ENCODE measurements at regions not wholly inside any gene's neighbourhood (a gene's known extent, or its start where the extent isn't known, plus 50 kb on each side); places are given as distances from the start of the nearest gene placed in this dataset.
"Not testable (repeated sequence)": the region's sequence is repeated elsewhere in the genome, so short reads cannot be mapped to it uniquely, and the experiment has no call there.

DNA sequence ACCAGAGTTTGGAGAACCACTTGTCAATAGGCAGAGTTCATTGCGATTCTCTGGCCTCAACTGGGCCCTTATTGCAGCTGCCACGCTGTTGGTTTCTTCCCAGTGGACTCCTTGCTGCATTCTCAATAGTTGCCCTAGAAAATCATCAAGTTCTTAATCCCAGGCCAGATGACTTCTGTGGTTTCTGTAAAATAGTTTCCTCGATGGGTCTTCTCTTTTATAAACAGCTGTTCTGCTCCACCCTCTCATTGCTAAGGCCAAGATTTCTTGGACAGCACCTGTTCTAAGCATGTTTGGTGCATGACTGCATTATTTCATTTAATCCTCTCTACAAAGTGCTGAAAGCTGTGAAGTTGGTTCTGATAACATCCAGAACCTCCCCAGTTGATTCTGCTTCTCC lies 131.0 kb downstream of the BCL2L11 start:
- DNase-seq (ENCODE audit: low read depth): no peak

GRCh38 chr2:111252436-111252835 lies 131.7 kb downstream of the BCL2L11 start:
- DNase-seq (ENCODE audit: low read depth): no peak

GRCh38 chr2:111254916-111255315 lies 134.2 kb downstream of the BCL2L11 start:
- DNase-seq (ENCODE audit: low read depth): not testable (repeated sequence)

GRCh38 chr2:111256628-111257027 lies 135.9 kb downstream of the BCL2L11 start:
- DNase-seq (ENCODE audit: low read depth): not testable (repeated sequence)

GRCh38 chr2:111257607-111258006 lies 136.9 kb downstream of the BCL2L11 start:
- DNase-seq (ENCODE audit: low read depth): not testable (repeated sequence)

- DNase-seq (ENCODE audit: low read depth): not testable (repeated sequence)
Measured at GRCh38 chr2:111258318-111258717, 137.6 kb downstream of the BCL2L11 start.

GRCh38 chr2:111262627-111263379 lies 142.1 kb downstream of the BCL2L11 start:
- not testable (repeated sequence) for DNase-seq (ENCODE audit: low read depth)

GRCh38 chr2:111263380-111264017 lies 142.8 kb downstream of the BCL2L11 start:
- not testable (repeated sequence) for DNase-seq (ENCODE audit: low read depth)

DNA sequence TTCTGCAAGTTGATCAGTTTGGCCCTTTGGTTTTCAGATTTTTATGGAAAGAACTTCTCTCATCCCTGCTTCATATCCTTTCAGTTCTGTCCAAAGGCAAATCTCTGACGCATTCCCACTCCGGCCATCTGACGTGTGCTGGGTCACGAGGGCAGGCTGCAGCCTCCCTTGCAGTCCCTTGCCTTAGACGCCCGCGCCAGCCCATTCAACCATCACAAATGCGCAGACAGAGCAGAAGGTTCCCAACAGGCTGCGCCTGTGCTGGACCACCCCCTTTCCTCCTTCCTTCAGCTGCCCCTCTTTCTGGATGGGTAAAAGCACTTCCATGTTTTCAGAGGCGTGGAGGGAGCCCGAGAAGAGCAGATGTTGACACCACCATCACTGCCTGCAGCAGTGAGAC lies 144.2 kb downstream of the BCL2L11 start:
- DNase-seq (ENCODE audit: low read depth): not testable (repeated sequence)

DNA sequence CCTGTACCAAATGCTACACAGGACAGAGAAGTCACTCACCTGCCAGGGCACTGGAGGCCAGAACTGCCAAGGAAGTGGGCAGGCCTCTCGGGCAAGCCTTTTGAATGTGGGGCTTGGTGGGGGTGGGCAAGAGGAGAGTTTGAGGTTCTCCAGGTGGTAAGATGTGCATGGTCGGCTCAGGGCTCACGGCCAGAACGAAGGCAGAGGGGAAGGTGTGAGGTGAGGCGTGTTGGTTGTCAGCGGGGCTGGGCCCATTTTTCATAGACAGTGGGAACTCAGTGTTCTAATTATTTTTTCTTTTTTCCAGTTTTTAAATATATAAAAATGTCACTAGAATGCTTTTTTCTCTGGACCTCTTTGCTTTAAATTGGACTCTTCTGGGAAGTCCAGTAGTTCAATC lies 145.8 kb downstream of the BCL2L11 start:
- DNase-seq (ENCODE audit: low read depth): not testable (repeated sequence)

- DNase-seq (ENCODE audit: low read depth): not testable (repeated sequence)
Measured at GRCh38 chr2:111267038-111267437, 146.3 kb downstream of the BCL2L11 start.

- DNase-seq (ENCODE audit: low read depth): not testable (repeated sequence)
Measured at GRCh38 chr2:111269761-111270323, 149.1 kb downstream of the BCL2L11 start.

- DNase-seq (ENCODE audit: low read depth): not testable (repeated sequence)
Measured at GRCh38 chr2:111270569-111270968, 149.9 kb downstream of the BCL2L11 start.

DNA sequence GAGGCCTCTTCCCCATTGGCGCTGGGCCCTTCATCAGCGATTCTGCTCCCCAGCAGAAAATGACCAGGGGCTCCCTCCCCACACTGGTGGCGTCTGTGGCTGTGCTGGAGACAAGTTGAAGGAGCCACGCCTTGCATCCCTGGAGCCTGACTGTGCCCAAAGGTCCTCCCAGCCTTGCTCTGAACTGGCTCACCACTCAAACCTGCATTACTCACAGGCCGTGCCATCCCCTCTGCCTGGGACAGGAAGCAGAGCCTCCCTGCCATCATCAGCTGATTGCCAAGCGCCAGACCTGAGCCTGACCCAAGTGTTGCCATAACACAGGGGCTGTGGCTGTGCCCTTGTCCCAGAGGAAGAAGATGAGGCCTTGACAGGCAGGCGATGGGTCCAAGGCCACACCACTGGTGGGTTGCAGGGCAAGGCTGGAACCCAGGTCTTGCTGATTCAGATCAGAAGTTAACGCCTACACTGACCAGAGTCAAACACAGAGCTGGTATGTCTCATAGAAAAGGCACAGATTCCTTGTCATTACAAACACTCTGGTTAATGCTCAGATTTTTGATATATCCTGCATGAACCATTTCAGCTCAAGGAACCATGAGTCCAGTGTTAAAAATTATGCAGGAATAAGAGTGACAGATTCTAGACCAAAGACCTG lies 151.1 kb downstream of the BCL2L11 start:
- not testable (repeated sequence) for DNase-seq (ENCODE audit: low read depth)

DNA sequence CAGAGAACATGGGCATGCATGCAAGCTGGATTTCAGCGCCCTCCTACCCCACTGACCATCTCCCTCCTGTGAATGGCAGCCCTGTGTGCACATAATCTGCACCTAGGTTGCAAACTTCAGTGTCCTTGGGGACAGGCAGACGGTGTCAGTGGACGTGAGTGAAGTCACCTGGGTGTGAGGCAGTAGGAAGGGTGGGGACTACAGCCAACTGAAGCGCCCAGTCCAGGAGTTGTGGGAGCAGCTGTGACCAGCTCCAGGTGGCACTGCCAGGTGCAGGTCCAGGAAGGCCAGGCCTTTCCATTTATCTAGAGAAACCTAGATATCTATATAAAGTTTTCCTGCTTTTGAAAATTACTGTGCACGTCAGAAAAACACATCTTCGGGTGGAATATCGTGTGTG lies 152.3 kb downstream of the BCL2L11 start:
- not testable (repeated sequence) for DNase-seq (ENCODE audit: low read depth)

DNA sequence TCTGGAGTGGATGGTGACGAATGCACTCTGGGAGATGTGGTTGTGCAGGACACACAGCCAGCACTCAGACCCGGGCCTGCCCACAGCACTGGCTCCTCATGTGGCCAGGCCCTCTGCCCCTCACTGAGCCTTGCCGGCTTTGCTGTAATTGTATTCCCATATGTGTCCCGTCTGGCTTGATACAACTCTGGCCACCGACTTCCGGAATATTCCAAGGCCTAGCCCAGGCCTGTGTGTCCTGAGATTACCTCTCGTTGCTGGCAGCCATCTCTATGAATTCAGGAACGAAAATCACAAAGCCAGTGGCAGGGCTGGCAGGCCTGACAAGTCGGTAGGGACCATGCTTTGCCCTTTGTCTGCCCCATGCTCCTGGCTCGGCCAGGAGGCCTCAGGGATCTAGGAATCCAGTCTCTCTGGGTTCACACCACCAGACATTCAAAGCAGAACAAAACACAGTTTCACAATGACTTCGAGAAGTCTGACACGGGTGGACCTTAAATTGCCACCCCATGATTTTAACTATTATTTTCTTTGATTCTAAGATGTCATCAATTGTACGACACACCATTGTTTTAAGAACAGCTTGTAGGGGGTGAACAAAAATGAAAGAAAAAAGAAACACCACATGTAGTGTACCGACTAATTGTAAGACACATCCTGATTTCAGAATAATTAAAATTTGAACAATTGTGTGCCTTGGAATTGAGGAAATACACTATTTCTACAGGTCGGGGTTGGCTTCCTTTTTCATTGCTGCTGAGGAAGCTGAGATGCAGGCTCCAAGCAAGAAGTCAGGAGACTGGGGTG lies 154.5 kb downstream of the BCL2L11 start:
- not testable (repeated sequence) for DNase-seq (ENCODE audit: low read depth)

GRCh38 chr2:111275854-111276171 lies 155.1 kb downstream of the BCL2L11 start:
- not testable (repeated sequence) for DNase-seq (ENCODE audit: low read depth)

GRCh38 chr2:111278133-111278532 lies 157.4 kb downstream of the BCL2L11 start:
- DNase-seq (ENCODE audit: low read depth): not testable (repeated sequence)

DNA sequence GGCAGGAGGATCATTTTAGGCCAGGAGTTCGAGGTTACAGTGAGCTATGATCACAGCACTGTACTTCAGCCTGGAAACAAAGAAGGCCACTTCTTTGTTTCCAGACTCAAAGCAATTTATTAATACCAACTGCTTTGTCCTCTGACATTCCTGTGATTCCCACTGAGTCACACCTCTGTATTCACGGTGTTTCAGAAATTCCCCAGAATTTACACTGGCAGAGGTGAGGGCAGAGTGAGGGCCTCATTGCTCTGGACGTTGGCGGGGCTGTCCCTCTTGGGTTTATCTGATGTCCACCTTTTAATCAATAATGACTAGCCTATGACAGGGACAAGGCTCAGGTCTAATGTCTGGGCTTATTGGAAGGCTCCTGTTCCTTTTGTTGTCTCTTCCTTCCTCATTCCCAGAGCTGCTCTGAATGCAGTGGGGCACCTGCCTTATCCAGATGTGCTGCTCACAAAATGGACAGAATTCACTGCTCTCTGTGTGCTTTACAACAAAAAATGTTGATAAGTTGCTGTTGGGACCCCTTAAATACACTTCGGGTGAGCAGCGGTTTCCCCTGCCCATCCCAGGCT lies 160.1 kb downstream of the BCL2L11 start:
- not testable (repeated sequence) for DNase-seq (ENCODE audit: low read depth)

DNA sequence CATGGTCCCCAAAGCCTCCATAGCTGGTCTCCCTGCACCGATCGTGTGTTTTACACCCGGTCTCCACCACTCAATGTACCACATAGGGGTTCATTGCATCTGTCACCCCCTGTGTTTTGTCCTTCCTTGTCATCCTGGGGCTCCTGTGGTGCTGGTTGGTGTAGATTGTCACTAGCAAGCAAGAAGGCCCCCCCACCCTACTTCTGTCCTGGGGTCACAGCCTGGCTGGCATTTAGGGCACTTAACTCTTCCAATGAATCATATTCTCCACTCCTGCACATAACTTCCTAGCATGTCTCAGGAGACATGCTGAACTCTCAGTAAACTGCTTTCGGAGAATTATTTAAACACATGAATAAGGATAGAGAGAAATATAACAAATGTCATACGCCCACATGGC lies 161.4 kb downstream of the BCL2L11 start:
- not testable (repeated sequence) for DNase-seq (ENCODE audit: low read depth)
